ENCODE measurements at regions not wholly inside any gene's neighbourhood (a gene's known extent, or its start where the extent isn't known, plus 50 kb on each side); places are given as distances from the start of the nearest gene placed in this dataset.

DNA sequence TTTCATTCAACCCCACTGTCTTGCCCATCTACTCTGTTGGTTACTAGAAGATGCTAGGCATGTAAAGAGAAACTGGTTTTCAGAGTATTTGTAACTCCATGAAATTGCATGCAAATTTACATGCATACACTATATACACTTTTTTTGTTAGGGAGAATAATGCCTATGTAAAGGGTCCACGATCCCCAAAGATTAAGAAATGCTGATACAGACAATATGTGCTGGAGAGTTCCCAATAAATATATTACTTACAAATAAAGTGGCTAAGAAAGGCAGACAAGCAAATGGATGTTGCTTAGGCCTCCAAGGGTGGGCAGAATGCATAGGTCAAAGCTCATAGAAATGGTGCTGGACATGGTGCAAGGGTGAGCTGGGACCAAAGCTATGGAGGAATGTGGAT lies 109.6 kb upstream of the NHSL1 start:
- TF ChIP-seq, protein P1, sequence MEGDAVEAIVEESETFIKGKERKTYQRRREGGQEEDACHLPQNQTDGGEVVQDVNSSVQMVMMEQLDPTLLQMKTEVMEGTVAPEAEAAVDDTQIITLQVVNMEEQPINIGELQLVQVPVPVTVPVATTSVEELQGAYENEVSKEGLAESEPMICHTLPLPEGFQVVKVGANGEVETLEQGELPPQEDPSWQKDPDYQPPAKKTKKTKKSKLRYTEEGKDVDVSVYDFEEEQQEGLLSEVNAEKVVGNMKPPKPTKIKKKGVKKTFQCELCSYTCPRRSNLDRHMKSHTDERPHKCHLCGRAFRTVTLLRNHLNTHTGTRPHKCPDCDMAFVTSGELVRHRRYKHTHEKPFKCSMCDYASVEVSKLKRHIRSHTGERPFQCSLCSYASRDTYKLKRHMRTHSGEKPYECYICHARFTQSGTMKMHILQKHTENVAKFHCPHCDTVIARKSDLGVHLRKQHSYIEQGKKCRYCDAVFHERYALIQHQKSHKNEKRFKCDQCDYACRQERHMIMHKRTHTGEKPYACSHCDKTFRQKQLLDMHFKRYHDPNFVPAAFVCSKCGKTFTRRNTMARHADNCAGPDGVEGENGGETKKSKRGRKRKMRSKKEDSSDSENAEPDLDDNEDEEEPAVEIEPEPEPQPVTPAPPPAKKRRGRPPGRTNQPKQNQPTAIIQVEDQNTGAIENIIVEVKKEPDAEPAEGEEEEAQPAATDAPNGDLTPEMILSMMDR (IDR thresholded peaks at IDR 0.05 in 8 of 11, conservative IDR thresholded peaks at IDR 0.05 in 3 of 11), result no peak
- TF ChIP-seq POLR2A (IDR thresholded peaks at IDR 0.05) (no peak), POLR2AphosphoS5 (IDR thresholded peaks at IDR 0.05) (no peak)

Measured in spleen (tissue), 7 donors.